HepG2 (cell line): ENCODE measurements at regions not wholly inside any gene's neighbourhood (a gene's known extent, or its start where the extent isn't known, plus 50 kb on each side); places are given as distances from the start of the nearest gene placed in this dataset.

Experiments
- ATAC-seq: fragments of 200-7000 bp; cut with Tn5 transposase; 3 replicates; pipeline ENCODE4 v1.9.1; 2020; ENCODE audit warnings: mild to moderate bottlenecking, moderate library complexity
- BruUV-seq: library from RNA; stranded (reverse); fragments of 400-500 nt; replicated peaks from 2 replicates; lab custom pipeline; 2021; lab: Mats Ljungman, UMichigan
- CTCF ChIA-PET: fragments of 300-600 bp; formaldehyde crosslinking; extraction: SDS; loops from one replicate; lab custom pipeline; 2021; ENCODE audit warnings: low total read pairs, inconsistent platforms, low intra/inter-chr PET ratio; lab: Yijun Ruan, JAX
- POLR2A ChIA-PET: fragments of 350-600 bp; sonication (Branson Sonifier 250); formaldehyde crosslinking; loops from one replicate; lab custom pipeline; 2020; ENCODE audit warnings: antibody characterized with exemption, inconsistent platforms; lab: Yijun Ruan, JAX
- DNase-seq: peaks from one replicate; pipeline ENCODE4 v3.0.0-alpha.2; 2015; ENCODE audit warnings: low spot score
- FAIRE-seq: peaks from 3 replicates; lab custom pipeline; 2011; peaks lifted over from hg19 to GRCh38; lab: Jason Lieb, UNC
- H2AFZ ChIP-seq: one replicate; pipeline ENCODE4 v1.6.1; 2011; ENCODE audit warnings: low read length, inconsistent platforms
- H3K27ac ChIP-seq: fragments of 300-600 bp; 3 replicates; pipeline ENCODE4 v1.8.0; 2011; ENCODE audit warnings: mixed run types, mild to moderate bottlenecking, mixed read lengths, low read length, inconsistent platforms; ENCODE audit not compliant: insufficient read depth; ENCODE audit errors: extremely low read length
- H3K27me3 ChIP-seq, 2 experiments: fragments of 200-600 bp in 1 of 2; 2 replicates in 1 of 2; 3 replicates in 1 of 2; pipeline versions ENCODE4 v1.6.0 to v1.8.0; 2011; ENCODE audit warnings: low read length in 2 of 2, mild to moderate bottlenecking in 2 of 2, moderate library complexity in 2 of 2, inconsistent platforms in 1 of 2; ENCODE audit not compliant: insufficient read depth in 2 of 2, control insufficient read depth in 1 of 2
- H3K36me3 ChIP-seq, 2 experiments: fragments of 200-600 bp in 1 of 2; replicated peaks in 1 of 2; 2 replicates in 1 of 2; 3 replicates in 1 of 2; pipeline versions ENCODE4 v1.5.1 to v1.8.0; 2011; ENCODE audit warnings: low read length in 2 of 2, inconsistent platforms in 1 of 2; ENCODE audit not compliant: insufficient read depth in 2 of 2, control insufficient read depth in 1 of 2
- H3K4me1 ChIP-seq: 2 replicates; pipeline ENCODE4 v1.5.1; 2012; ENCODE audit warnings: low read length, inconsistent platforms; ENCODE audit not compliant: insufficient read depth
- H3K4me2 ChIP-seq: 2 replicates; pipeline ENCODE4 v1.6.0; 2011; ENCODE audit warnings: low read depth, low read length, inconsistent platforms
- H3K4me3 ChIP-seq, 3 experiments: fragments of 200-600 bp in 1 of 3; sonication (generic), shearing (Covaris generic) in 1 of 3; replicated peaks in 1 of 3; 2 replicates each; pipeline ENCODE4 v1.5.1; 2011 to 2016; ENCODE audit warnings: low read length in 3 of 3, inconsistent platforms in 2 of 3, low read depth in 2 of 3, mild to moderate bottlenecking in 2 of 3, control low read depth in 1 of 3, mixed read lengths in 1 of 3; ENCODE audit not compliant: insufficient read depth in 1 of 3
- H3K79me2 ChIP-seq: one replicate; pipeline ENCODE4 v1.6.1; 2011; ENCODE audit warnings: low read length, inconsistent platforms; ENCODE audit not compliant: insufficient read depth
- H3K9ac ChIP-seq: 2 replicates; pipeline ENCODE4 v1.6.0; 2011; ENCODE audit warnings: mild to moderate bottlenecking, low read depth, low read length, inconsistent platforms; ENCODE audit not compliant: insufficient read depth
- H3K9me3 ChIP-seq: 2 replicates; pipeline ENCODE4 v1.5.1; 2012; ENCODE audit warnings: mild to moderate bottlenecking, low read length
- H4K20me1 ChIP-seq: 2 replicates; pipeline ENCODE4 v1.6.0; 2011; ENCODE audit warnings: inconsistent platforms, mild to moderate bottlenecking, low read length, moderate library complexity; ENCODE audit not compliant: insufficient read depth
- ATF2 ChIP-seq: sonication (generic); formaldehyde crosslinking; IDR thresholded peaks from 2 replicates; pipeline ENCODE4 v1.4.0; 2020; ENCODE audit warnings: missing genetic modification reagents
- NCOR1 ChIP-seq: fragments of 200-600 bp; sonication (generic); IDR thresholded peaks from 2 replicates; pipeline ENCODE4 v1.7.0; 2017; ENCODE audit warnings: antibody characterized with exemption, low read length, borderline replicate concordance
- SNAPC4 ChIP-seq: sonication (generic); formaldehyde crosslinking; IDR thresholded peaks from 2 replicates; pipeline ENCODE4 v1.4.0; 2020; ENCODE audit warnings: mild to moderate bottlenecking, missing genetic modification reagents
- THAP9 ChIP-seq: sonication (generic); formaldehyde crosslinking; IDR thresholded peaks from 2 replicates; pipeline ENCODE4; 2020; ENCODE audit warnings: missing genetic modification reagents, mild to moderate bottlenecking, borderline replicate concordance
- ZFP41 ChIP-seq: sonication (generic); formaldehyde crosslinking; IDR thresholded peaks from 2 replicates; pipeline ENCODE4 v1.4.0; 2020; ENCODE audit warnings: mild to moderate bottlenecking, missing genetic modification reagents, borderline replicate concordance
- ZNF281 ChIP-seq: sonication (generic); formaldehyde crosslinking; IDR thresholded peaks from 2 replicates; pipeline ENCODE4 v1.4.0; 2020; ENCODE audit warnings: missing genetic modification reagents, borderline replicate concordance
- ZNF550 ChIP-seq: sonication (generic); formaldehyde crosslinking; IDR thresholded peaks from 2 replicates; pipeline ENCODE4 v1.4.0; 2020; ENCODE audit warnings: mild to moderate bottlenecking, missing genetic modification reagents, borderline replicate concordance
- ZNF597 ChIP-seq: sonication (generic); formaldehyde crosslinking; IDR thresholded peaks from 2 replicates; pipeline ENCODE4 v1.5.0; 2020; ENCODE audit warnings: missing genetic modification reagents
- ZNF749 ChIP-seq: sonication (generic); formaldehyde crosslinking; IDR thresholded peaks from 2 replicates; pipeline ENCODE4 v1.8.0; 2022; ENCODE audit warnings: mild to moderate bottlenecking, missing genetic modification reagents, moderate library complexity, borderline replicate concordance
- WGBS: methylation state at CpG from one replicate; pipeline ENCODE4 v1.1.6; 2017; ENCODE audit warnings: low lambda C conversion rate; 5-methylcytosine and 5-hydroxymethylcytosine counted together
- in situ Hi-C: cut with HindIII; loops from 2 replicates; pipeline ENCODE4 v1.10.0; 2017; ENCODE audit warnings: low pct_unique_long_range_greater_than_20kb; ENCODE audit not compliant: extremely low pct_ligation_motif_present
- intact Hi-C: fragments of 100-400 bp; cut with micrococcal nuclease; formaldehyde crosslinking; loops from one replicate; pipeline ENCODE4 v1.10.0; 2022; ENCODE audit not compliant: unreplicated experiment

- no peak for TF ChIP-seq SNAPC4
Measured at GRCh38 chr4:129335276-129335675, 239.3 kb downstream of the C4orf33 start (continued).

GRCh38 chr4:129335818-129336217 lies 239.9 kb downstream of the C4orf33 start:
- intact Hi-C loops: no loop called here
- Histone ChIP-seq H2AFZ (no peak overlapping the region), H3K36me3 (no peaks in the 10 kb centered on the region), H4K20me1 (no peaks in the 10 kb centered on the region), H3K4me1 (no peaks in the 10 kb centered on the region), H3K9me3 (no peaks in the 10 kb centered on the region), H3K27ac (no peak overlapping the region), H3K4me3 (no peak overlapping the region), H3K27me3 (no peaks in the 10 kb centered on the region), H3K9ac (no peak overlapping the region), H3K79me2 (no peaks in the 10 kb centered on the region), H3K4me2 (no peak overlapping the region)
- in situ Hi-C loops: no loop called here
- POLR2A ChIA-PET: no interaction called here
- WGBS: 0% methylated on average over 5 of the region's 5 CpGs
- ATAC-seq (no peak), DNase-seq (no peak), FAIRE-seq (no peak)
- BruUV-seq: no TSS peak
- CTCF ChIA-PET: no interaction called here
- TF ChIP-seq ZNF281: no peak
- TF ChIP-seq ZNF550 (CRISPR knock-in tag): no peak
- no peak for TF ChIP-seq ZFP41 (CRISPR knock-in tag)
- no peak for TF ChIP-seq ZNF749 (CRISPR knock-in tag)
- TF ChIP-seq NCOR1: no peak
- TF ChIP-seq THAP9 (CRISPR knock-in tag): no peak
- TF ChIP-seq ATF2: no peak
- no peak for TF ChIP-seq ZNF597 (CRISPR knock-in tag)
